ENCODE measurements at regions not wholly inside any gene's neighbourhood (a gene's known extent, or its start where the extent isn't known, plus 50 kb on each side); places are given as distances from the start of the nearest gene placed in this dataset.

DNA sequence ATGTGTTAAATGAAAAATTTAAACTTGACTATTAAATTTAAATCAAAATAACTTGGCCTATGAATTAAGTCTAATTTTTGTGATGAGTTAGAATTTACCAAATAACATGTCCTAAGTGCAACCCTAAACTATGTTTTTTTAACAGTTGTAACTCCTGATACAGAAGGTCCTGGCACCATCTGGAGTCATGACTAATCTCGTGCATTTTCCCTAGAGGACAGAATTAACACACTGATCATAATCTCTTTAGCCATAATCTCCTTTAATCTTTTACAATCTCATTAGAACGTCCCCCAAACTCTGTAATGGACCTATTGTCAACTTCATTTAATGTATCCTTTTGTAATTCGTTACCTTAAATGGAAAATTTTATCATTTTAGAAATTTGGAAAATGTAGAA lies 100.6 kb downstream of the SUCNR1 start:
- TF ChIP-seq TOX (CRISPR knock-in tag; IDR thresholded peaks at IDR 0.05; ENCODE audit: borderline replicate concordance) (no peak), ISL1 (CRISPR knock-in tag; IDR thresholded peaks at IDR 0.05) (no peak), PPARA (CRISPR knock-in tag; IDR thresholded peaks at IDR 0.05; ENCODE audit: borderline replicate concordance) (no peak), ZFP30 (CRISPR knock-in tag; IDR thresholded peaks at IDR 0.05) (no peak), ZNF70 (CRISPR knock-in tag; IDR thresholded peaks at IDR 0.05) (no peak), GLIS3 (CRISPR knock-in tag; IDR thresholded peaks at IDR 0.05) (no peak), RARB (CRISPR knock-in tag; IDR thresholded peaks at IDR 0.05) (no peak), ESRRG (CRISPR knock-in tag; IDR thresholded peaks at IDR 0.05) (no peak), ARNTL (CRISPR knock-in tag; IDR thresholded peaks at IDR 0.05; ENCODE audit: borderline replicate concordance, low read depth) (no peak)
- TF ChIP-seq, protein P1, sequence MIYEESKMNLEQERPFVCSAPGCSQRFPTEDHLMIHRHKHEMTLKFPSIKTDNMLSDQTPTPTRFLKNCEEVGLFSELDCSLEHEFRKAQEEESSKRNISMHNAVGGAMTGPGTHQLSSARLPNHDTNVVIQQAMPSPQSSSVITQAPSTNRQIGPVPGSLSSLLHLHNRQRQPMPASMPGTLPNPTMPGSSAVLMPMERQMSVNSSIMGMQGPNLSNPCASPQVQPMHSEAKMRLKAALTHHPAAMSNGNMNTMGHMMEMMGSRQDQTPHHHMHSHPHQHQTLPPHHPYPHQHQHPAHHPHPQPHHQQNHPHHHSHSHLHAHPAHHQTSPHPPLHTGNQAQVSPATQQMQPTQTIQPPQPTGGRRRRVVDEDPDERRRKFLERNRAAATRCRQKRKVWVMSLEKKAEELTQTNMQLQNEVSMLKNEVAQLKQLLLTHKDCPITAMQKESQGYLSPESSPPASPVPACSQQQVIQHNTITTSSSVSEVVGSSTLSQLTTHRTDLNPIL (CRISPR knock-in tag; IDR thresholded peaks at IDR 0.05; ENCODE audit: low read depth): no peak
- TF ChIP-seq, protein P2, sequence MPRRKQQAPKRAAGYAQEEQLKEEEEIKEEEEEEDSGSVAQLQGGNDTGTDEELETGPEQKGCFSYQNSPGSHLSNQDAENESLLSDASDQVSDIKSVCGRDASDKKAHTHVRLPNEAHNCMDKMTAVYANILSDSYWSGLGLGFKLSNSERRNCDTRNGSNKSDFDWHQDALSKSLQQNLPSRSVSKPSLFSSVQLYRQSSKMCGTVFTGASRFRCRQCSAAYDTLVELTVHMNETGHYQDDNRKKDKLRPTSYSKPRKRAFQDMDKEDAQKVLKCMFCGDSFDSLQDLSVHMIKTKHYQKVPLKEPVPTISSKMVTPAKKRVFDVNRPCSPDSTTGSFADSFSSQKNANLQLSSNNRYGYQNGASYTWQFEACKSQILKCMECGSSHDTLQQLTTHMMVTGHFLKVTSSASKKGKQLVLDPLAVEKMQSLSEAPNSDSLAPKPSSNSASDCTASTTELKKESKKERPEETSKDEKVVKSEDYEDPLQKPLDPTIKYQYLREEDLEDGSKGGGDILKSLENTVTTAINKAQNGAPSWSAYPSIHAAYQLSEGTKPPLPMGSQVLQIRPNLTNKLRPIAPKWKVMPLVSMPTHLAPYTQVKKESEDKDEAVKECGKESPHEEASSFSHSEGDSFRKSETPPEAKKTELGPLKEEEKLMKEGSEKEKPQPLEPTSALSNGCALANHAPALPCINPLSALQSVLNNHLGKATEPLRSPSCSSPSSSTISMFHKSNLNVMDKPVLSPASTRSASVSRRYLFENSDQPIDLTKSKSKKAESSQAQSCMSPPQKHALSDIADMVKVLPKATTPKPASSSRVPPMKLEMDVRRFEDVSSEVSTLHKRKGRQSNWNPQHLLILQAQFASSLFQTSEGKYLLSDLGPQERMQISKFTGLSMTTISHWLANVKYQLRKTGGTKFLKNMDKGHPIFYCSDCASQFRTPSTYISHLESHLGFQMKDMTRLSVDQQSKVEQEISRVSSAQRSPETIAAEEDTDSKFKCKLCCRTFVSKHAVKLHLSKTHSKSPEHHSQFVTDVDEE (CRISPR knock-in tag; IDR thresholded peaks at IDR 0.05): no peak
- no peak for ATAC-seq

DNA sequence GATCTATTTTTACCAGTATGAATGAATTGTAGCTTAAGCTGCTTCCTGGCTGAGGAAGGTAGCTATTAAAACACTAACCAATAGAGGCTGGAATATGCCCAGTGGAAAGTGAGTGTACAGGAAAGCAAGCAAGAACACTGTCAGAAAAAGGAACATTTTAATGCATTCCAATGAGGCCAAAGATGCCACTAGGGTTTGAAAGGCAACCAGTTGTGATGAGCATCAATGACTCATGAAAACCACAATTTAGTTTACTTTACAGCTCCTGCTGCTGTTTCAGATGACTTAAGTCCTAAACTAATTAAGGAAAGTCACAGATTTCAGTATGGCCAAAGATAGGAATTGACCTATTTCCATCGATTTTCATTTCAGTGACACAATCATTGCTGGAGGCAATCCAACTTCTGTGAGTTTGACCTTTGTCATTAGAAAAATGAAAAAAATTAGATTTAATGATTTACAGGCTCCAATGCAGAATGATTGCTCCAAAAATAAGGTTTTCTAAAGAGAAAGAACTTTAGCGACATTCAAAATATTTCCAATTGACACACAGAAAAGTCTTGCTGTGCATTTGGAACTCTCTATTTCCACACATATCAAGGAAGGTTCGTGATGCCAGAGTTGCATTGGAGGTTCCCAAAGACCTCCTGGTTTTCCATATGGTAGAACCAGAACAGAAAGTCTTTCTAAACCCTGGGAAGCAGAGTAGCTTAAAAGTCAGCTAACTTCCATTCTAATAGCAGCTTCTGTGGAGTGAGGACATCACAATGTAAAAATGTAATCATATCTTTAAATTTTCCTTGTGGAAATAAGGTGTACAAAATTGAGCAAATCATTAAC lies 103.0 kb downstream of the SUCNR1 start:
- ATAC-seq: peak; percentile 98
- TF ChIP-seq, protein P3, sequence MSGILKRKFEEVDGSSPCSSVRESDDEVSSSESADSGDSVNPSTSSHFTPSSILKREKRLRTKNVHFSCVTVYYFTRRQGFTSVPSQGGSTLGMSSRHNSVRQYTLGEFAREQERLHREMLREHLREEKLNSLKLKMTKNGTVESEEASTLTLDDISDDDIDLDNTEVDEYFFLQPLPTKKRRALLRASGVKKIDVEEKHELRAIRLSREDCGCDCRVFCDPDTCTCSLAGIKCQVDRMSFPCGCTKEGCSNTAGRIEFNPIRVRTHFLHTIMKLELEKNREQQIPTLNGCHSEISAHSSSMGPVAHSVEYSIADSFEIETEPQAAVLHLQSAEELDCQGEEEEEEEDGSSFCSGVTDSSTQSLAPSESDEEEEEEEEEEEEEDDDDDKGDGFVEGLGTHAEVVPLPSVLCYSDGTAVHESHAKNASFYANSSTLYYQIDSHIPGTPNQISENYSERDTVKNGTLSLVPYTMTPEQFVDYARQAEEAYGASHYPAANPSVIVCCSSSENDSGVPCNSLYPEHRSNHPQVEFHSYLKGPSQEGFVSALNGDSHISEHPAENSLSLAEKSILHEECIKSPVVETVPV (CRISPR knock-in tag; IDR thresholded peaks at IDR 0.05): no peak
- TF ChIP-seq ZC3H10 (CRISPR knock-in tag; IDR thresholded peaks at IDR 0.05) (peak; percentile 74; the same call in 1 of the 2 replicates), ESRRG (CRISPR knock-in tag; IDR thresholded peaks at IDR 0.05) (no peak), SNAI2 (CRISPR knock-in tag; IDR thresholded peaks at IDR 0.05) (no peak), ZNF8 (CRISPR knock-in tag; IDR thresholded peaks at IDR 0.05) (no peak), ZFP3 (CRISPR knock-in tag; IDR thresholded peaks at IDR 0.05) (no peak), ZNF70 (CRISPR knock-in tag; IDR thresholded peaks at IDR 0.05) (no peak), ISL1 (CRISPR knock-in tag; IDR thresholded peaks at IDR 0.05) (no peak), RARB (CRISPR knock-in tag; IDR thresholded peaks at IDR 0.05) (peak; percentile 34; the same call in 1 of the 2 replicates), GLIS3 (CRISPR knock-in tag; IDR thresholded peaks at IDR 0.05) (no peak), BACH2 (CRISPR knock-in tag; IDR thresholded peaks at IDR 0.05; ENCODE audit: borderline replicate concordance) (no peak), ARNTL (CRISPR knock-in tag; IDR thresholded peaks at IDR 0.05; ENCODE audit: borderline replicate concordance, low read depth) (no peak), TOX (CRISPR knock-in tag; IDR thresholded peaks at IDR 0.05; ENCODE audit: borderline replicate concordance) (0 out of 2 replicates have a peak, but pooled peaks have one; percentile 50), PPARA (CRISPR knock-in tag; IDR thresholded peaks at IDR 0.05; ENCODE audit: borderline replicate concordance) (no peak), ZNF565 (CRISPR knock-in tag; conservative IDR thresholded peaks at IDR 0.05; ENCODE audit: low read depth) (no peak), ZFP30 (CRISPR knock-in tag; IDR thresholded peaks at IDR 0.05) (no peak), OSR1 (CRISPR knock-in tag; IDR thresholded peaks at IDR 0.05) (no peak), CSDC2 (CRISPR knock-in tag; IDR thresholded peaks at IDR 0.05) (no peak)
- TF ChIP-seq, protein P4, sequence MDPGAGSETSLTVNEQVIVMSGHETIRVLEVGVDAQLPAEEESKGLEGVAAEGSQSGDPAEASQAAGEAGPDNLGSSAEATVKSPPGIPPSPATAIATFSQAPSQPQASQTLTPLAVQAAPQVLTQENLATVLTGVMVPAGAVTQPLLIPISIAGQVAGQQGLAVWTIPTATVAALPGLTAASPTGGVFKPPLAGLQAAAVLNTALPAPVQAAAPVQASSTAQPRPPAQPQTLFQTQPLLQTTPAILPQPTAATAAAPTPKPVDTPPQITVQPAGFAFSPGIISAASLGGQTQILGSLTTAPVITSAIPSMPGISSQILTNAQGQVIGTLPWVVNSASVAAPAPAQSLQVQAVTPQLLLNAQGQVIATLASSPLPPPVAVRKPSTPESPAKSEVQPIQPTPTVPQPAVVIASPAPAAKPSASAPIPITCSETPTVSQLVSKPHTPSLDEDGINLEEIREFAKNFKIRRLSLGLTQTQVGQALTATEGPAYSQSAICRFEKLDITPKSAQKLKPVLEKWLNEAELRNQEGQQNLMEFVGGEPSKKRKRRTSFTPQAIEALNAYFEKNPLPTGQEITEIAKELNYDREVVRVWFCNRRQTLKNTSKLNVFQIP (CRISPR knock-in tag; IDR thresholded peaks at IDR 0.05; ENCODE audit: borderline replicate concordance, low read depth): no peak
- TF ChIP-seq, protein P2 (CRISPR knock-in tag; IDR thresholded peaks at IDR 0.05): no peak
- TF ChIP-seq, protein P5, sequence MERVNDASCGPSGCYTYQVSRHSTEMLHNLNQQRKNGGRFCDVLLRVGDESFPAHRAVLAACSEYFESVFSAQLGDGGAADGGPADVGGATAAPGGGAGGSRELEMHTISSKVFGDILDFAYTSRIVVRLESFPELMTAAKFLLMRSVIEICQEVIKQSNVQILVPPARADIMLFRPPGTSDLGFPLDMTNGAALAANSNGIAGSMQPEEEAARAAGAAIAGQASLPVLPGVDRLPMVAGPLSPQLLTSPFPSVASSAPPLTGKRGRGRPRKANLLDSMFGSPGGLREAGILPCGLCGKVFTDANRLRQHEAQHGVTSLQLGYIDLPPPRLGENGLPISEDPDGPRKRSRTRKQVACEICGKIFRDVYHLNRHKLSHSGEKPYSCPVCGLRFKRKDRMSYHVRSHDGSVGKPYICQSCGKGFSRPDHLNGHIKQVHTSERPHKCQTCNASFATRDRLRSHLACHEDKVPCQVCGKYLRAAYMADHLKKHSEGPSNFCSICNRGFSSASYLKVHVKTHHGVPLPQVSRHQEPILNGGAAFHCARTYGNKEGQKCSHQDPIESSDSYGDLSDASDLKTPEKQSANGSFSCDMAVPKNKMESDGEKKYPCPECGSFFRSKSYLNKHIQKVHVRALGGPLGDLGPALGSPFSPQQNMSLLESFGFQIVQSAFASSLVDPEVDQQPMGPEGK (CRISPR knock-in tag; IDR thresholded peaks at IDR 0.05; ENCODE audit: borderline replicate concordance): no peak
- TF ChIP-seq, protein P1 (CRISPR knock-in tag; IDR thresholded peaks at IDR 0.05; ENCODE audit: low read depth): no peak
